ENCODE measurements at regions not wholly inside any gene's neighbourhood (a gene's known extent, or its start where the extent isn't known, plus 50 kb on each side); places are given as distances from the start of the nearest gene placed in this dataset.

- Histone ChIP-seq H3K36me3 (ENCODE audit: control insufficient read depth, low read length) (no peaks in the 10 kb centered on the region), H3K9me2 (replicated peaks; ENCODE audit: control insufficient read depth, low read length) (no peaks in the 10 kb centered on the region), H3K27me3 (ENCODE audit: control insufficient read depth, low read length) (no peaks in the 10 kb centered on the region), H3K27ac (ENCODE audit: low read depth, low read length) (no peak overlapping the region), H3K4me1 (ENCODE audit: control insufficient read depth, low read length) (no peaks in the 10 kb centered on the region), H3K79me2 (ENCODE audit: control insufficient read depth, low read length) (no peaks in the 10 kb centered on the region), H3K4me2 (ENCODE audit: low read length) (no peak overlapping the region), H3K9me3 (ENCODE audit: control insufficient read depth, insufficient read depth, low read length) (no peaks in the 10 kb centered on the region), H3F3A (ENCODE audit: control insufficient read depth, insufficient read depth) (no peaks in the 10 kb centered on the region), H4K20me1 (ENCODE audit: control insufficient read depth, insufficient read depth, low read depth, low read length) (no peaks in the 10 kb centered on the region), H3K4me3 (ENCODE audit: low read length) (no peak overlapping the region)
- TF ChIP-seq EZH2phosphoT487 (IDR thresholded peaks at IDR 0.05; ENCODE audit: borderline replicate concordance, low read length): no peak
- no peak for TF ChIP-seq CTCF (IDR thresholded peaks at IDR 0.05; ENCODE audit: low read depth, low read length, poor library complexity, severe bottlenecking)
Measured at GRCh38 chr12:60162988-60163720, 567.3 kb downstream of the SLC16A7 start.

GRCh38 chr12:60165781-60166180 is 570.0 kb downstream of the SLC16A7 start:
- H3K27ac ChIP-seq (ENCODE audit: low read depth, low read length): no peak overlapping the region
- H3F3A ChIP-seq (ENCODE audit: control insufficient read depth, insufficient read depth): no peaks in the 10 kb centered on the region
- H3K79me2 ChIP-seq (ENCODE audit: control insufficient read depth, low read length): no peaks in the 10 kb centered on the region
- no peaks in the 10 kb centered on the region for H3K36me3 ChIP-seq (ENCODE audit: control insufficient read depth, low read length)
- H3K9me2 ChIP-seq (replicated peaks; ENCODE audit: control insufficient read depth, low read length): no peaks in the 10 kb centered on the region
- no peaks in the 10 kb centered on the region for H4K20me1 ChIP-seq (ENCODE audit: control insufficient read depth, insufficient read depth, low read depth, low read length)
- no peak overlapping the region for H3K4me3 ChIP-seq (ENCODE audit: low read length)
- H3K9me3 ChIP-seq (ENCODE audit: control insufficient read depth, insufficient read depth, low read length): no peaks in the 10 kb centered on the region
- no peak for TF ChIP-seq EZH2phosphoT487 (IDR thresholded peaks at IDR 0.05; ENCODE audit: borderline replicate concordance, low read length)
- no peak for TF ChIP-seq CTCF (IDR thresholded peaks at IDR 0.05; ENCODE audit: low read depth, low read length, poor library complexity, severe bottlenecking)
- no peak overlapping the region for H3K4me2 ChIP-seq (ENCODE audit: low read length)
- no peaks in the 10 kb centered on the region for H3K4me1 ChIP-seq (ENCODE audit: control insufficient read depth, low read length)
- no peaks in the 10 kb centered on the region for H3K27me3 ChIP-seq (ENCODE audit: control insufficient read depth, low read length)

GRCh38 chr12:60168441-60168840 is 572.6 kb downstream of the SLC16A7 start:
- no peak for TF ChIP-seq EZH2phosphoT487 (IDR thresholded peaks at IDR 0.05; ENCODE audit: borderline replicate concordance, low read length)

GRCh38 chr12:60169904-60170303 is 574.1 kb downstream of the SLC16A7 start:
- TF ChIP-seq EZH2phosphoT487 (IDR thresholded peaks at IDR 0.05; ENCODE audit: borderline replicate concordance, low read length) (no peak), CTCF (IDR thresholded peaks at IDR 0.05; ENCODE audit: low read depth, low read length, poor library complexity, severe bottlenecking) (no peak)
- no peaks in the 10 kb centered on the region for H3K27me3 ChIP-seq (ENCODE audit: control insufficient read depth, low read length)

More at GRCh38 chr12:60168441-60168840, 572.6 kb downstream of the SLC16A7 start:
- no peaks in the 10 kb centered on the region for H3K27me3 ChIP-seq (ENCODE audit: control insufficient read depth, low read length)
- no peaks in the 10 kb centered on the region for H3K36me3 ChIP-seq (ENCODE audit: control insufficient read depth, low read length)
- H3K9me3 ChIP-seq (ENCODE audit: control insufficient read depth, insufficient read depth, low read length): no peaks in the 10 kb centered on the region
- H3K9me2 ChIP-seq (replicated peaks; ENCODE audit: control insufficient read depth, low read length): no peaks in the 10 kb centered on the region
- H3K27ac ChIP-seq (ENCODE audit: low read depth, low read length): no peak overlapping the region
- H3K4me1 ChIP-seq (ENCODE audit: control insufficient read depth, low read length): no peaks in the 10 kb centered on the region
- H3K4me3 ChIP-seq (ENCODE audit: low read length): no peak overlapping the region
- no peaks in the 10 kb centered on the region for H3K79me2 ChIP-seq (ENCODE audit: control insufficient read depth, low read length)
- no peak overlapping the region for H3K4me2 ChIP-seq (ENCODE audit: low read length)
- H3F3A ChIP-seq (ENCODE audit: control insufficient read depth, insufficient read depth): no peaks in the 10 kb centered on the region
- H4K20me1 ChIP-seq (ENCODE audit: control insufficient read depth, insufficient read depth, low read depth, low read length): no peaks in the 10 kb centered on the region

More at GRCh38 chr12:60169904-60170303, 574.1 kb downstream of the SLC16A7 start:
- H3K36me3 ChIP-seq (ENCODE audit: control insufficient read depth, low read length): no peaks in the 10 kb centered on the region
- no peaks in the 10 kb centered on the region for H3K79me2 ChIP-seq (ENCODE audit: control insufficient read depth, low read length)
- no peaks in the 10 kb centered on the region for H4K20me1 ChIP-seq (ENCODE audit: control insufficient read depth, insufficient read depth, low read depth, low read length)
- H3K4me3 ChIP-seq (ENCODE audit: low read length): no peak overlapping the region
- H3K9me2 ChIP-seq (replicated peaks; ENCODE audit: control insufficient read depth, low read length): no peaks in the 10 kb centered on the region
- no peak overlapping the region for H3K27ac ChIP-seq (ENCODE audit: low read depth, low read length)
- no peaks in the 10 kb centered on the region for H3K9me3 ChIP-seq (ENCODE audit: control insufficient read depth, insufficient read depth, low read length)
- H3K4me2 ChIP-seq (ENCODE audit: low read length): no peak overlapping the region
- H3F3A ChIP-seq (ENCODE audit: control insufficient read depth, insufficient read depth): no peaks in the 10 kb centered on the region
- no peaks in the 10 kb centered on the region for H3K4me1 ChIP-seq (ENCODE audit: control insufficient read depth, low read length)

Data from DOHH2 (cell line).